IPS DF 4.7 (cell line): ENCODE measurements at regions not wholly inside any gene's neighbourhood (a gene's known extent, or its start where the extent isn't known, plus 50 kb on each side); places are given as distances from the start of the nearest gene placed in this dataset.

Source experiments
- DNase-seq: peaks from one replicate; pipeline ENCODE4 v3.0.0-alpha.2; 2013; ENCODE audit warnings: low spot score; ENCODE audit errors: extremely low read depth

GRCh38 chr11:71076525-71077304 lies 175.7 kb downstream of the SHANK2 start:
- DNase-seq, result no peak

GRCh38 chr11:71075871-71076420 lies 176.4 kb downstream of the SHANK2 start:
- no peak for DNase-seq

- no peak for DNase-seq
Measured at GRCh38 chr11:71075116-71075720, 177.2 kb downstream of the SHANK2 start.

GRCh38 chr11:71071736-71072509 lies 180.5 kb downstream of the SHANK2 start:
- DNase-seq, result no peak

- no peak for DNase-seq
Measured at GRCh38 chr11:71070490-71071453, 181.6 kb downstream of the SHANK2 start.

GRCh38 chr11:71068963-71069362 lies 183.4 kb downstream of the SHANK2 start:
- no peak for DNase-seq

GRCh38 chr11:71067753-71068152 lies 184.6 kb downstream of the SHANK2 start:
- no peak for DNase-seq

GRCh38 chr11:71066311-71066710 lies 186.1 kb downstream of the SHANK2 start:
- no peak for DNase-seq

- DNase-seq, result no peak
Measured at GRCh38 chr11:71065841-71066240, 186.5 kb downstream of the SHANK2 start.

- DNase-seq, result no peak
Measured at GRCh38 chr11:71064702-71065515, 187.5 kb downstream of the SHANK2 start.

GRCh38 chr11:71064183-71064582 lies 188.2 kb downstream of the SHANK2 start:
- DNase-seq, result no peak

- DNase-seq, result no peak
Measured at GRCh38 chr11:71063129-71063528, 189.2 kb downstream of the SHANK2 start.

GRCh38 chr11:71062199-71062598 lies 190.2 kb downstream of the SHANK2 start:
- no peak for DNase-seq

GRCh38 chr11:71060391-71060791 lies 192.0 kb downstream of the SHANK2 start:
- no peak for DNase-seq

GRCh38 chr11:71059662-71060061 lies 192.7 kb downstream of the SHANK2 start:
- DNase-seq, result no peak

GRCh38 chr11:71055925-71056324 lies 196.5 kb downstream of the SHANK2 start:
- no peak for DNase-seq
